IPS DF 4.7 (cell line): ENCODE measurements at regions not wholly inside any gene's neighbourhood (a gene's known extent, or its start where the extent isn't known, plus 50 kb on each side); places are given as distances from the start of the nearest gene placed in this dataset.

Experiments used
- DNase-seq: peaks from one replicate; pipeline ENCODE4 v3.0.0-alpha.2; 2013; ENCODE audit warnings: low spot score; ENCODE audit errors: extremely low read depth

DNA sequence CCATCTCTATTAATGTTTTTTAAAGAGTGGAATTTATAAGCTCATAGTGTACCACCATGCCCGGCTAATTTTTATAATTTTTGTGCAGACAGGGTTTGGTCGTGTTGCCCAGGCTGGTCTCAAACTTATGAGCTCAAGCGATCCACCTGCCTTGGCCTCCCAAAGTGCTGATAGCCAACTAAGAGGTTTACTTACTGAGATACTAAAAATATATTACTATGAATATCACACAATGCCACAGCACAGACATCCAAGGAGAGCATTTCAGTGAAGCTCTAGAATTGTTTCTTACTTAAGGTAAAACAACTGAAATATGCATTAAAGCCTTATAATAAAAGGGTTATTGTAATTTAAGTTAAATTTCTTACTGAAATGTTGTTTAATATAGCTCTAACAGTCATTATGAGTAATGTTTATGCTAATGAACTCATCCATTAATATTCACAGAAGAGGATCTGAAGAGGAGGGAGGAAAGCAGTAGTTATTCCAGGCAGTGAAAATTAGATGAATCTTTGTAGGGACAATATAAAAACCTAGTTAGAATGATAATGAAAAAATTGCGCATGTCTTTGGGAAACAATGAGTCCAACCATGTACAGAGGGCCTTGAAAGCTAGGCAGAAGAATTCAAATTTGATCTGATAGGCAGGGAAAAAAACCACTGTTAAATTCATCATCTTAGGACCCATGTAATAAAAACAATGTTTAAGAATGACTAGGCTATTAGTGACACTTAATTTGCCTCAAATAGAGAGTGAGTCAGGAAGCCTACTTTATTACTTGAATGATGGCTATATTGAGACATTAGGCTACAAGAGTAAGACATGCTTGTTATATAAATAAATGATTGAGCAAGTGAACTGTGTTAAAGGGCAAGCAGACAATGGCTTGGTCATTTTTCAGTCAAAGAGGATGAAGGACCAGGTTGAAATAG, 99.2 kb downstream of the SLC41A2 start:
- DNase-seq = no peak

DNA sequence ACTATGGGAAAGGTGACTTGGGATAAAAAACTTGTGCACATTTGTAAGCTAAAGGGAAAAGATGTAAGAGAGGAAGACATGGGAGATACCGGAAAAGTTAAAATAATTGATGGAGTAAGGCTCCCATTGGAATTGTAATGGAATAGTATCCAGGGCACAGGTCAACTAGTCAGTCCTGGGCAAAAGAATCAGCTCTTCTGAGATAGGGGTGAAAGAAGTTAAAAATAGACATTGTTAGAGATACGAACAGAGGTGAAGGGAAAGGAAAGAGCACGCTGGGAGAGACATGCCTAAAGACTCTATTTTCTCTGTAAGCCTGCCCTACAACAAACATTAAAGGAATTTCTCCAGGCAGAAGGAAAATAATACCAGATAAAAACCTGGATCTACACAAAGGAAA, 101.6 kb downstream of the SLC41A2 start:
- DNase-seq = no peak

DNA sequence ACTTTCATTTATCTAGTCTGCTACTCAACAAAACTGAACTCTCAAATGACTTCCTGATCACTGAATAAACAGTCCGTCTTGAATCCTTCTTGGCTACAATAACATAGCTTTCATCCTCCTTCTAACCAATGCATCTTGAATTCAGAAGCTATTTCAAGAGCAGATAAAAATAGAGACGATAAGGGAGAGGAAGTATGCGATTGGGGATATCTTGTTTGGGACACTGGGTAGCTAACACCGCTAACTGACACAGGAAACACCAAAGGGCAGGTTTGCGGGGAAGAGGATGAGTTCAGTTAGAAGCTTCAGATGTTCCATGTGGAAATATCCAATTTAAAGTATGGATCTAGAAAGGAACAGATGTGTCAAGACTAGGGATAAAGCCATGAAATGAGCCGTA, 102.5 kb downstream of the SLC41A2 start:
- no peak for DNase-seq

DNA sequence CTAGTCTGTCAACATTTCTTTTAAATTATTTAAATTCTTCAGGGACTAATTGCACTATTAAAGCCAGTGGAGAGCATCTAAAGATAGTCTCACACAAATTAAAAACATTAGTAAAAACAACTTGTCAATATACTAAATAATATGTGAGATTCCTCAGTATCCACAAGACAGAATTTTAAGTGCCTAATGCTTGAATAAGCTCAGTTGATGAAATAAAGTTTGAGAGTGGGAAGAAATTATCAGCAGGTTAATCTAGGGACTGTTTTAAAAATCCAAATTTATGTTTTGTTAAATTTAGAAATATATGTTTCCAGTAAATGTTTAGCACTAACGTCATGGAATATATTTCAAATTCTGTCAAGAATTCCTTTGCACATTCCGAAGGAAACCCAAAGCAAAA, 105.2 kb downstream of the SLC41A2 start:
- DNase-seq = no peak

DNA sequence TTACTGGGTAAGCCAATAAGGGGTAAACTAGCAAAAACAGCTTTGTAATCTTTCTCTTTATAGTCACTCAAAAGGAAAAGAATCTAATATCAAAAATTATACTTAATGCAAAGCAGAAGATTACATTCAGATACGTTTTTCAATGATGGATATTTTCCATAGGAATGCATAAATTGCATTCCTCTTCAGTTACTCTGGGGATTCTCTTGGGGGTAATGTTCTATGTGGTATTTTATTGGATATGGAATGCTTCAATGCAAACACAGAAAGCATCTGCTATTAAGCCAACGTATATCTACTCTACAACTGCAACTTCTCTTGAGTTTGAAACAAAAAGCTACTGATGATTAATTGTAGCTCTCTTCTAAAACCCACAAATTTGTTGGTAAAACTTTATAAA, 106.0 kb downstream of the SLC41A2 start:
- no peak for DNase-seq

DNA sequence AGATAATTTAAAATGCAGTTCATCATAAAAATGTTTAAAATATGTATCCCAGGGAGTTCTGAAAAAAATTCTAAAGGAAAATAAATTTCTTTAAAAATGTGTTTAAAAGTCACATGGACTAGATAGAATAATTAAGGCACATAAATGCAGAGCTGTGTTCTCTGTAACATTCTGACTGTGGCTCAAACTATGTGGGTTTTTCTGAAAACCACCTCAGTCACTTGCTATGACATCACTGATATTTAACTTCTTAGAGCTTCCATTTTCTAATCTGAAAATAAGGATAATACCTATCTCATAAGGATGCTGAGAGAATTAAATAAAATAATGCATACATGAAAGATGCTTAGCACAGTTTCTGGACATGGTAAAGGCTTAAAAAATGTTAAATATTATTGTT, 107.3 kb downstream of the SLC41A2 start:
- DNase-seq = no peak

DNA sequence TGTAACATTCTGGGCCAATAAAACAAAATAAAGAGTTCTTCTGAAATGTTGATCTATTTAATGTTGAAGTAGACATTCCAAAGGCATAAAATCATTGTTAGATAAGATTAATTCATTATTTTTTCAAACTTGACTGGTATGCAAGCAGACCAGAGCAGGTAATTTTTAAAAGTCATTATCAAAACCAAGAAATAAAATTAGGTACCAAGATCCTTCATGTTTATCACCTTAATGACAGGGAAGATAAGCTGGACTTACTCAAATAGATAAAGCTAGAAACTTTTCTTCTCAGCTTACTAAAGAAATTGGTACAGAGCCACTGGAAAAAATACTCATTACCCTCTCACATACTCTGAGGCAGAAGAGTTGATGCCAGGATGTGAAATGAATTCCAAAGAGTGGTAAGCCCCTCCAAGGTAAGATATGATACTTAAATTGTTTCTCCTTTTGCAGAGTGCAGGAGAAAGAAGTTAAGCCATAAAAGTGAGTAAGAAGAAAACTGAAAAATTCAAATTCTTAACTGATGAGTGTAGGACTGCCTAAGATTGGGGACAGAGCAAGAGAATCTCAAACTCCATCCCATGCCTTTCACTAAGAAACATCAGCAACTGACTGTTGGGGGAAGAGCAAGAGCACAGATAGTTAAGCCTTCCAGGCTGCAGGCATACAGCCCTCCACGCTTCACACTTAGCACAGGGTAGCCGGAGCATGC, 111.9 kb downstream of the SLC41A2 start:
- DNase-seq = no peak

DNA sequence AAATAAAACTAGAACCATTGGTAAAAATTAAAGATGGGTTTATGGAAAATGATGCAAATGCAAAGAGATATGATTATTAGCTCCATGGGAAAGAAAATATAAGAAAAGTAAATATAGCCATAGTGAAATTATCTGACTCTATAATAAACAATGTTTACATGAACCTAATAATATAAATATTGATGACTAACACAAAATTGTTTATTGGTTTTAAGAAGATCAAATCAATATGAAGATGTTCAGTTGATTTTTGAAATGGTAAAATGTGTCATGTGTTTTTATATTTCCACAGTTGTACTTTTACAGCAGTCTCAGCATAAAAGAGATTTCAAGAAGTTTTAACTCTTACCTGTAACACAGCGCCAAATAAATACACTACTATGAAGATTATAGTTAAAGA, 114.0 kb downstream of the SLC41A2 start:
- no peak for DNase-seq

DNA sequence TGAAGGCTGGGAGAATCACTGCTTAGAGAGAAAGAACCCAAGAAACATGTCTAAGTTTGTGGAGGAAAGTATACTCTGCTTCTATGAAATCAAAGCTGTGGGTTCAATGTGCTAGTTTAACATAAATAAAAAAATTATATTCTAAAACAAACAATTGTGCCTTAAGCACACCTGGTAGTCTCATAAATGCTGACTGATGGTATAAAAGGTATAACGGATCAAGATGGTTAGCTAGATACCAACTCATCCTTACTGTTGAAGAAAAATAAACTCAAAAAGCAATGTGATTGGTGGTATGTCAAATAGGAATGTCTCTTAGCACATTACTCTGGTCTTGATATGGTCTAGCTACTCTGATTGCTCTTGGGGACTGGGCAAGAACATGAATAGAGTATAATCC, 117.8 kb downstream of the SLC41A2 start:
- no peak for DNase-seq

DNA sequence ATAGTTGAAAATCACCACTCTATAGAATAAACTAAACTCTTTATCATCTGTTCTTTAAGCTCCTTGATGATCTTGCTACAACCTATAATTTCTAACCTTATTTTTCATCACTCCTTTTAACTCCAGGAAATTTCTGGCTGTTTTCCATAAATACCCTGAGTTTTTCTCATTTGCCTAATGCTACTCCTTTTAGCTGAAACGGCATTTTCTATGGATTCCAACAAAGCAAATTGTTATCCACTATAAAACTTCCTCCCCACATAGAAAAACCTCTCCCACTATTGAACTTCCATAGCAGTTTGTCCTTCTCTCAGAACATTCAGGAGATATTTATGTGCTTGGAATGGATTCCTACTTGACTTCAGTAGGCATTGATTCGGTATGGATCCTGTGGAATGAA, 122.8 kb downstream of the SLC41A2 start:
- DNase-seq = no peak

DNA sequence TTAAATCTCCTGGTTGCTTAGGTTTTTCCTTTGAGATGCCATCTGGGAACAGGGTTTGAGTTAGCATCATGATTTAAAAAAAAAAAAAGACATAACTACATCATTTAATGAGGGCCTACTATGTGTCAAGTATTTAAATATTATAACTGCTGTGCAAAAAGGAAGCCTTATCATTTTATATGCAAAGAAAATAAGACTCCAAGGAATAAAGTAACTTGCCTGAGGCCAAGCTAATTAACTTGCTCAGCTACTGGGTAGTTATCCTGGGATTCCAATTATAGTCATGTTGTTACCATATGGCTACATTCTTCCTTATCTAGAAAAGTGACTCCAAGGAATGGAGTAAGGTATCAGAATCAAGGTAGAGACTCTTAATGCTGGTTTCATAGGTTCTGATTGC, 123.5 kb downstream of the SLC41A2 start:
- no peak for DNase-seq

DNA sequence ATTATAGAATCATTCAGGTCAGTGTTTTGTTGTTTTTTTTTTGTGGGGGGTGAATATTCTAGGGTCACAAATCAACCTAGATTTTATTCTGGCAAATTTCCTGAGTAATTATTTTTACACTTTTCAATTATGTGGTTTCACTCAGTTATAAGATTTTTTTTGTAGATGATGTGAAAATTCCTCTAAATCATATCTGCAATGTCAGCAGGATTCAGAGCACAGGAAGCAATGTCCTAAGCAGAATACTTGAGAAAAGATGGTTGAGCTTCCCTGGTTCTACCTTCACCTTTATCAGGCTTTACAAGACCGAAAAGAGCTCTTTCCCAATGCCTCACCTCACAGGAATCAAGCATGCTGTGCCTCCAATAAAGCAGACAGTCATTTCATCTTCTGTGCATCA, 124.3 kb downstream of the SLC41A2 start:
- no peak for DNase-seq

DNA sequence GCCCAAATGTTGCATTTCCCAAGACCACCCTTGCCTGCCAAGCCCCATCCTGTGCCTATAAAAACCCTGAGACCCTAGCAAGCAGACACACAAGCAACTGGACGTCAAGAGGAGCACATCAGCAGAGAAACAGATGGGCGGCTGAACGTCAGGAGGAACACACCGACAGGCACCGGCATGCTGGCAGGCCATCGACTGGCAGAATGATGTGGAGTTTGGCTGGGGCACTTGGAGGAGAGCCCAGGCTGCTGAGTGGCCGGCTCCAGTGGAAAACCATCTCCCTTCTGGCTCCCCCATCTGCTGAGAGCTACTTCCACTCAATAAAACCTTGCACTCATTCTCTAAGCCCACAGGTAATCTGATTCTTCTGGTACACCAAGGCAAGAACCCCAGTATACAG, 130.1 kb downstream of the SLC41A2 start:
- no peak for DNase-seq

DNA sequence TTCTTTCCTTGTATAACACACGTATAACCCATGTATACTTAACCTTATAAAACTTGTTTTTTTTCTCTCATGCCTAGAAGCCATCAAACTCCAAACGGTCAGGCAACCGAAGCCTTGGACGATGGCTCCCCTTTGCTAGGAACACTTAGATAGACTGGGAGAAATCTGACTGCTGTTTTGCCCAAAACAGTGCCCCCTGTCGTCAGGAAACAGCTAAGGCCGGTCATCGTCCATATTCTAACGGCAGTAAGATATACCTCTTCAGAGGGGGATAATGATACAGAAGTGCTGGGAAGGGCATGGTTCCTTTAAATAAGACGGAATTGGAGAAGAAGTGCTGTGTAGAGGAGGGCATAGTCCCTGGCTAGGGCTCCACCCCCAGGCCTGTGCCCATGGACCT, 130.5 kb downstream of the SLC41A2 start:
- DNase-seq = peak; percentile 41

DNA sequence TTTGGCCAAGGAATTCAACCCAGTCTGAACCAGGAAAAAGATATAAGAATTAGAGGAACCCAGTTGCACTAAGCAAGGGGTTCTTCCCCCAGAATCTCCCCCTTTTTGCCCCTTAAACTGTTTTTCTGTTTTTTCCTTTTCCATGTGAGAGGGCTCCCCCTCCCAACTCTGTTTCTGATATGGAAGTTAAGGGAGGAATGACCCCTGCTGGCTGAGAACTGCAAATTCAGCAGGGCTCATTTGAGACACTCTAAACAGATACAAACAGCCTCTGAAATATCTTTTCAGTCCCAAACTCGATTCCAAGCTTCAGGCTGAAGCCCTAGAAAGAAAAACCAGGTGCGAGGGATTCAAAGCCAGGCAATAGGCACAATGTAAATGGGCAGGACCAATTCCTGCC, 132.7 kb downstream of the SLC41A2 start:
- peak; percentile 5 for DNase-seq

DNA sequence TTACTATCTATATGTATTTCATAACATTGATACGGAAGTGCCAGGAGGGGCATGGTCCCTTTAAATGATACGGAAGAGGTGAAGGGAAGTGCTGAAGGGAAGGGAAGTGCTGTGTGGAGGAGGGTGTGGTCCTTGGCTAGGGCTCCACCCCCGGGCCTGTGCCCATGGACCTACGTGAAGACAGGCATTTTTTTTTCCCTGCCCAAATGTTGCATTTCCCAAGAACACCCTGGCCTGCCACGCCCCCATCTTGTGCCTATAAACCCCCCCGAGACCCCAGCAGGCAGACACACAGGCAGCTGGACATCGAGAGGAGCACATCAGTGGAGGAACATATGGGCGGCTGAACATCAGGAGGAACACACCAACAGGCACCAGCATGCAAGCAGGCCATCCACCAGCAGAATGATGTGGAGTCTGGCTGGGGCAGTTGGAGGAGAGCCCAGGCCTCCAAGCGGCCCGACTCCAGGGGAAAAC, 134.1 kb downstream of the SLC41A2 start:
- no peak for DNase-seq

DNA sequence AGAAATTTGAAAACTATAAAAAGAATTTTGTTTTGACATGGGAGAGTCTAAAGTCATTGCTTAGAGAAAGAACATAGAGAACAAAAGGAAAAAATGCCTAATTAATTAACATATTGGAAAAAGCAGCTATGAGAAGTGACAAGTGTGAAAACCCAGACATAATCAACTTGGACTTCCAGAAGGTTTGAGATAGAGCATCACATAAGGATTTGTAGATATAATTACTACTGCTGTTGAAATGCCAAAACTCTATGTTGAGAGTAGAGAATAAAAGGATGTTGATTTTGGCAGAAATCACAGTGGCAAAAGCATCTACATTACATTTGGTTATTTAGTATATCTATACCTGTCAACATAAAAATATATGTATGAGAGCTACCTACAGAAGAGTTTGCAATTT, 135.1 kb downstream of the SLC41A2 start:
- DNase-seq = no peak

DNA sequence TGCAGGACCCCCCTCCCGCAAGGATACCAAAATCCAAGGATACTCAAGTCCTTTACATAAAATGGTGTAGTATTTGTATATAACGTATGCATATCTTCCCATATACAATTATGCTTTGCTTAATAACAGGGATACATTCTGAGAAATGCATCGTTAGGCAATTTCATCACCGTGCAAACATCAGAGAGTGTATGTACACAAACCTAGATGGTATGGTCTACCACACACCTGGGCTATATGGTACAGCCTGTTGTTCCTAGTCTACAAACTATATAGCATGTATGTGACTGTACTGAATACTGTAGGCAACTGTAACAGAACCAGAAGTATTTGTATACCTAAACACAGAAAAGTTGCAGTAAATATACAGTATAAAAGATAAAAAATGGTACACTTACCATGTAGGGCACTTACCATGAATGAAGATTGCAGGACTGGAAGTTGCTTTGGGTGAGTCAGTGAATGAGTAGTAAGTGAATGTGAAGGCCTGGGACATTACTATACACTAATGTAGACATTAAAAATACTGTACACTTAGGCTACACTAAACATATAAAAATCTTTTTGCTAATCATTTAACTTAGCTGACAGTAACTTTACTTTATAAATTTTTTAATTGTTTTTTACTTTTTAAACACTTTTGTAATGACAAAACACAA, 141.1 kb downstream of the SLC41A2 start:
- no peak for DNase-seq

DNA sequence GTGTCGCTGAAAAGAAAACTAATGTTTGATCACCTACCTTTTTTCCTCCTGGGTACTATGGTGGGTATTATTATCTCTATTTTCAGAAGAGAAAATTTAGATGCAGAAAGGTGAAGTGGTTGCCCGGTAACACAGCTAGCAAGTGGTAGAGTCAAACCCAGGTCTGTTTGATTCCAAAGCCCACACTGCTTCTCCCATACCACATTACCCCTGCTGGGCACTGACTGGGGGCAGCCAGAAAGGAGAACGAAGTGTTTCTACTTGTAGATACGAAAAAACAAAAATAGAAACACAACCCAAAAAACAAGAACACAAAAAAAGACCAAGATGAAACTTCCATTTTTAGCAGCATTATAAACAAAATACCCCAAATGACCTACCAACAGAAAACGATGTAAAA, 142.2 kb downstream of the SLC41A2 start:
- no peak for DNase-seq

DNA sequence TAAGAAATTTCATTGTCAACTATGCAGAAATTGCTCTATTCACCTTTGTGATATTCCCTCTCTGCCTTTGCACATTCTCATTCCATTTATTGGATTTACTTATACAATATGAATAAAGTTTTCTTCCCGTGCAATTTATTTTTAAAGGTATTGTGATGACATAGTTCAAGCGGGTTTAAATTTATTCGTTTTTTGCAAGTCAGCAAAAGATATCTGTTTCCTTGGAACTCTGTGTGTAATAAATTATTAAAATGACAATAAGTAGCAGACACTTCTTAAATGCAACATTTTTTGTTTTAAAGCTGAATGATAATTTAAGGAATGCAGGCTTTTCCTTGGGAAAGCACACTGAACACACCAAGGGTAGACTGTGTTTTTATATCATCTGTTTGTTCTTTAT, 143.1 kb downstream of the SLC41A2 start:
- no peak for DNase-seq
